Ishikawa (cell line): ENCODE measurements at regions not wholly inside any gene's neighbourhood (a gene's known extent, or its start where the extent isn't known, plus 50 kb on each side); places are given as distances from the start of the nearest gene placed in this dataset.

Experiments used
- CEBPB ChIP-seq: IDR thresholded peaks from 2 replicates; pipeline ENCODE4 v1.6.1; 2012
- CREB1 ChIP-seq: IDR thresholded peaks from 2 replicates; pipeline ENCODE4 v1.6.1; 2012; ENCODE audit warnings: low read depth
- EGR1 ChIP-seq: IDR thresholded peaks from 2 replicates; pipeline ENCODE4 v1.6.1; 2012
- EP300 ChIP-seq: IDR thresholded peaks from 2 replicates; pipeline ENCODE4 v1.6.1; 2012; ENCODE audit warnings: borderline replicate concordance
- FOXM1 ChIP-seq: IDR thresholded peaks from 2 replicates; pipeline ENCODE4 v1.6.1; 2012; ENCODE audit warnings: low read depth, borderline replicate concordance
- NFIC ChIP-seq: IDR thresholded peaks from 2 replicates; pipeline ENCODE4 v1.6.1; 2012
- RAD21 ChIP-seq: IDR thresholded peaks from 2 replicates; pipeline ENCODE4 v1.6.1; 2012; ENCODE audit warnings: low read depth
- TCF12 ChIP-seq: IDR thresholded peaks from 2 replicates; pipeline ENCODE4 v1.6.1; 2012; ENCODE audit warnings: low read depth
- TEAD4 ChIP-seq: IDR thresholded peaks from 2 replicates; pipeline ENCODE4 v1.6.1; 2012
- ZBTB7A ChIP-seq: IDR thresholded peaks from 2 replicates; pipeline ENCODE4 v1.6.1; 2012; ENCODE audit warnings: low read depth
- TF ChIP-seq, protein P1 (sequence below): IDR thresholded peaks from 2 replicates; pipeline ENCODE4 v1.6.1; 2012; ENCODE audit warnings: low read depth, mild to moderate bottlenecking

DNA sequence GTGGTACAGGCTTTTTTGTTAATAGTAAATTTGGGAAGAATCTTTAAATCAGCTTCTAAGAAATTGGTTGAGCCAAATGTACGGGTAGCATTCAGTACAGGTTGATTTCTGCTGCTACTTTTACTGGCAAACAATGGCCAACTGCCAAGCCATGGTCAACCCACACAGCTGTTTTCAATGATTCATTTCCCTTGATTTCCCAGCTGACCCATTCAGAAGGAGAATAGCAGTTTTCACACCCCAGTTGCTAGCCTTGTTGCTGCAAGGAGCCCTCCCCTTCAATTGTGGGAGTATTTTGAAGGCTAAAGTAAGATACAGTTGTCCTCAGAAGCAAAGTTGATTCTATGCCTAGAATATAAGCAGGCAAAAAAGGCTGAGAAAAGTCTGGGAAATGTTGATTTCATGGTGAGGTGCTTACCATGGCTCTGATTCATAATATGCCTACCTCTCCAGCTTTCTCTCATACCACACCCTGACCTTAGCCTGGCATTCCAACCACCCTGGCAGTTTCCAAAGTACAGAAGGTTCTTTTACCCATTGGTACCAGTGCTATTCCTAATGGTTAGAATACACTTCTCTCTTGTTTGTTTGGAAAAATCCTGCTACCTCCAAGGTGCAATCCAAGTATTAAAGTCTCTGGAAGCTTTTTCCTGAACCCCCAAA, 320.3 kb upstream of the TGFBR2 start:
- no peak for TF ChIP-seq CREB1
- TF ChIP-seq NFIC: peak; percentile 91
- peak; percentile 88 for TF ChIP-seq TCF12
- TF ChIP-seq RAD21: no peak; the same call in 1 of the 2 replicates
- TF ChIP-seq CEBPB: 0 out of 2 replicates have a peak, but pooled peaks have one; percentile 36
- peak; percentile 55; the same call in 1 of the 2 replicates for TF ChIP-seq FOXM1
- TF ChIP-seq, protein P1, sequence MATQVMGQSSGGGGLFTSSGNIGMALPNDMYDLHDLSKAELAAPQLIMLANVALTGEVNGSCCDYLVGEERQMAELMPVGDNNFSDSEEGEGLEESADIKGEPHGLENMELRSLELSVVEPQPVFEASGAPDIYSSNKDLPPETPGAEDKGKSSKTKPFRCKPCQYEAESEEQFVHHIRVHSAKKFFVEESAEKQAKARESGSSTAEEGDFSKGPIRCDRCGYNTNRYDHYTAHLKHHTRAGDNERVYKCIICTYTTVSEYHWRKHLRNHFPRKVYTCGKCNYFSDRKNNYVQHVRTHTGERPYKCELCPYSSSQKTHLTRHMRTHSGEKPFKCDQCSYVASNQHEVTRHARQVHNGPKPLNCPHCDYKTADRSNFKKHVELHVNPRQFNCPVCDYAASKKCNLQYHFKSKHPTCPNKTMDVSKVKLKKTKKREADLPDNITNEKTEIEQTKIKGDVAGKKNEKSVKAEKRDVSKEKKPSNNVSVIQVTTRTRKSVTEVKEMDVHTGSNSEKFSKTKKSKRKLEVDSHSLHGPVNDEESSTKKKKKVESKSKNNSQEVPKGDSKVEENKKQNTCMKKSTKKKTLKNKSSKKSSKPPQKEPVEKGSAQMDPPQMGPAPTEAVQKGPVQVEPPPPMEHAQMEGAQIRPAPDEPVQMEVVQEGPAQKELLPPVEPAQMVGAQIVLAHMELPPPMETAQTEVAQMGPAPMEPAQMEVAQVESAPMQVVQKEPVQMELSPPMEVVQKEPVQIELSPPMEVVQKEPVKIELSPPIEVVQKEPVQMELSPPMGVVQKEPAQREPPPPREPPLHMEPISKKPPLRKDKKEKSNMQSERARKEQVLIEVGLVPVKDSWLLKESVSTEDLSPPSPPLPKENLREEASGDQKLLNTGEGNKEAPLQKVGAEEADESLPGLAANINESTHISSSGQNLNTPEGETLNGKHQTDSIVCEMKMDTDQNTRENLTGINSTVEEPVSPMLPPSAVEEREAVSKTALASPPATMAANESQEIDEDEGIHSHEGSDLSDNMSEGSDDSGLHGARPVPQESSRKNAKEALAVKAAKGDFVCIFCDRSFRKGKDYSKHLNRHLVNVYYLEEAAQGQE: no peak
- peak; percentile 82; the same call in 1 of the 2 replicates for TF ChIP-seq EP300
- TF ChIP-seq EGR1: no peak
- peak; percentile 33; the same call in 1 of the 2 replicates for TF ChIP-seq TEAD4
- TF ChIP-seq ZBTB7A: no peak
